GM18511 (cell line): ENCODE measurements at regions not wholly inside any gene's neighbourhood (a gene's known extent, or its start where the extent isn't known, plus 50 kb on each side); places are given as distances from the start of the nearest gene placed in this dataset.
"Not testable (repeated sequence)": the region's sequence is repeated elsewhere in the genome, so short reads cannot be mapped to it uniquely, and the experiment has no call there.

ENCODE experiments used
- ATAC-seq: cut with Tn5 transposase; IDR thresholded peaks from one replicate; pipeline ENCODE4 v1.9.1; 2021; ENCODE audit warnings: mild to moderate bottlenecking, moderate library complexity; ENCODE audit not compliant: unreplicated experiment

GRCh38 chr21:17738176-17738953, 80.8 kb downstream of the C21orf91 start:
- no peak for ATAC-seq

DNA sequence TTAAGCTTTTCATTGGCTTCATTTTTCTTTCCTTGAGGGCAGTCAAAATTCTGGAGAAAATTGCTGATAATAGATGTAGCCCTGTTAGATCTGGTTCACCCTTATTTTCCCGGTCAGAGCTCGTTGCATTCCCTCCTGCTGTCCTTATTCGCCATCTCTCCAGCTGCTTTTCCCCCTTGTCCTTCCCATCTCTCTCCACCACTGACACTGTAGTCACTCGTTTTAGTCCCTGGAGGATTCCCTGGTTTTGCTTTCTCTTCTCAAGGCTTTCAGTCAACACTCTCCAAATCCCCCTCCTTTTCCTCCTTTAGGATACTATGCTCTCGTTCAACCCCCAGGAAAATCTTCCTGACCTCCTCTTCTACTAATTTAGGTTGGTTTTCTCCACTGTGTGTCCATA, 83.1 kb downstream of the C21orf91 start:
- ATAC-seq = no peak

GRCh38 chr21:17733209-17733608, 85.9 kb downstream of the C21orf91 start:
- ATAC-seq = no peak

DNA sequence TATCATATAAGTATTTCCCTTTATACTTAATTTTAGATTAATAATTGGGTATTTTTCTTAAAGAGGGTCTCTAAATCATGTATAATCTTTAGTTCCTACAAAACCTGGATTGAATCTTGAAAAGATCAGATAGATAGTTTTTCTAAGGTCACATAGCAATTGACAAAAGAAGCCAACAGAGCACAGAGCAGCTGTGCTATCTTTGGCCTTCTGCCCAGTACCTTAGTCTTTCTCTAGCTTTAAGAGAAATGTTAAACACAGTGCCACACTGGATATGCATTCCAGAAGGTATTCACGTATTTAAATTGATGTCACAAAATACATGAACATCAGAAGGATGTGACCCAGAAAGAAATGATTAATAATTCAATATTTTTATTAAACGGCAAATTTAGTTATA, 86.8 kb downstream of the C21orf91 start:
- no peak for ATAC-seq

DNA sequence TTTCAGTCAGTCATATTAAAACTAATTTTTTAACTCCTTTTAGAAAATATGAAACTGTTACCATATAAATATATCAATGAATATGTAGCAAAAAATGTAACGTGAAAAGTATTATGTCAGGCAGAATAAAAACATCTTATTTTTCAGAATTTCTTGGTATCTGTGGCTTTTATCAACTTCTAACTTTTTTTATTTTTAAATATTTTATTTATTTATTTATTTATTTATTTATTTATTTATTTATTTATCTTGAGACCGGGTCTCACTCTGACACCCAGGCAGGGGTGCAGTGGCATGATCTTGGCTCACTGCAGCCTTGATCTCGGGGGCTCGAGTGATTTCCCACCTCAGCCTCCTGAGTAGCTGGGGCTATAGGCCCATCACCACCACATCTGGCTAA, 87.6 kb downstream of the C21orf91 start:
- ATAC-seq = no peak

DNA sequence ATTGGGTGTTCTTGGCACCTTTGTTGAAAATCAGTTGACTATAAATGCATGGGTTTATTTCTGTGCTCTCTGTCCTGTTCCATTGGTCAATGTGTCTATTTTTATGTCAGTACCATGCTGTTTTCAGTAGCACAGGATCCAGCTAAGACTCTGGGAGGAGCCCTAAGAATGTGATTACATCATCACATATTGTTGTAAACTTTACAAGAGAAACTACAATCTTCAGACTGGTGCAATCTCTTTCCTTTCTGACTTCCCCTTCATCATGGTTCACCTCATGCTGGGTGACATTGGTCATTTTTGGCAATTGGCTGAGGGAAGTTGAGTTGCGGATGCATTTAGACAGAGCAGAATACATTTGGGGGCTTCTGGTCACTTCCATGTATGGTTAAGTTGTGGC, 88.4 kb downstream of the C21orf91 start:
- ATAC-seq = no peak

DNA sequence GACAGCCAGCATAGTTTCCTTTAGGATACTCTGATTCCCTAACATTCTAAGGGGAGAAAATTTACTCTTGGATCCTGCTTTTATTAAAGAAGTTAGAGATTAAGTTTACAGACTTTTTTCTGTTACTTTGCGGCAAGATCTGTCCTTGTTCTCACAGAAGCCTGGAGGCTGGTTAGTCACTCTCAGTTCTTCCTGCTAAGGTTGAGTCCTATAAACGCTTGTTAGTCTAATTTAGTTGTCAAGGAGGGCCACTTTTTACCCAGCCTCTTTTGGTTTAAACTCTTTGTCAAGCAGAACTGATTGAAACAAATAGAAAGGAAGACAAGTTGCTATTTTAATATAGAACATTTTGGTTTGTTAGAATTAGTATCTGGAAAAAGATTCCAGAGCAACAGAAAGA, 89.7 kb downstream of the C21orf91 start:
- no peak for ATAC-seq

DNA sequence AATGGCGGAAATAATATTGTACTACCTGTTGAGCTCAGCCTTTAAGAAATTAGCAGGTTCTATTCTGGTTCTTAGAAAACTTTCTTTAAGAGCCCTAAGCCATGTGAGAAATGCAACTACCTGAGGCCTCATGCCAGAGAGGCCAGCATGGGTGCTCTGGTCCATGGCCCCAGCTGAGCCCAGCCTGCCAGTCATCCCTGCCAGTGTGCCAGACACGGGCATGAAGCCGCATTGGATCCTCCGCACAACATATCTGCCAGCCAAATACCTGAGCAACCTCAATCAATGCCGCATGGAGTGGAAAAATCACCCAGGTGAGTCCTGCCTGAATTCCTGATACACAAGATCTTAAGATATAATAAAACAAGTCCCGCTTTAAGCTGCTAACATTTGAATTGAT, 91.8 kb downstream of the C21orf91 start:
- ATAC-seq = no peak

GRCh38 chr21:17726047-17726829, 92.9 kb downstream of the C21orf91 start:
- ATAC-seq = no peak

DNA sequence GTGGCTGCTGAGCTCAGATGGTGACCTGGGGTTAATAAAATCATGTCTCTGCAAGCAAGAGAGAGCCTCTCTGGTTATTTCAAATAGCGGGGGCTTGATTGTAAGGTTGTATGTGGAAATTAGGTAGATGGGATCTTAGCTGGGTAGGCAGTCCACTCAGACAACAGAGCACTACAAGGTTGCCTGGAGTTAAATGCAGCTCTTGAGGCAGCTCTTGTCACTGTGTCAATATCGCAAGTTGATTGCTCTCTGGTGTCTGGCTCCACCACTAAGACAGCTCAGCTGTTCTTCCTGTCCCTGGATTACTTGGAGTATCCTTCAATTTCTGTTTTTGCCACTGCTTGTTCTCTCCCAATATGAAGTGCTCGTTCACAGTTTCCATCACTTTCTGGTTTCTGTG, 93.8 kb downstream of the C21orf91 start:
- ATAC-seq = no peak

DNA sequence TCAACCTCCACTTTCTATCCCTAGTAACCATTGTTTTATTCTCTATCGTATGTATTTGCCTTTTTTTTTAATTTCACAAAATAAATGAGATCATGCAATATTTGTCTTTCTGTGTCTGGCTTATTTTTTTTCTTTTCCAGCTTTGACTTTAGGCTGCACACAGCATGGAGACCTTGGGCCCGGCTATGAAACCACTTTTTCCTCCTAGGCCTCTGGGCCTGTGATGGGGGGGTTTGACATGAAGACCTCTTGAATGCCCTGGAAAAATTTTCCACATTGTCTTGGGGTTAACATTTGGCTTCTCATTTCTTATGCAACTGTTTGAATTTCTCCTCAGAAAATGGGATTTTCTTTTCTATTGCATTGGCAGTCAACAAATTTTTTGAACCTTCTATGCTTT, 100.2 kb upstream of the BTG3 start:
- no peak for ATAC-seq

DNA sequence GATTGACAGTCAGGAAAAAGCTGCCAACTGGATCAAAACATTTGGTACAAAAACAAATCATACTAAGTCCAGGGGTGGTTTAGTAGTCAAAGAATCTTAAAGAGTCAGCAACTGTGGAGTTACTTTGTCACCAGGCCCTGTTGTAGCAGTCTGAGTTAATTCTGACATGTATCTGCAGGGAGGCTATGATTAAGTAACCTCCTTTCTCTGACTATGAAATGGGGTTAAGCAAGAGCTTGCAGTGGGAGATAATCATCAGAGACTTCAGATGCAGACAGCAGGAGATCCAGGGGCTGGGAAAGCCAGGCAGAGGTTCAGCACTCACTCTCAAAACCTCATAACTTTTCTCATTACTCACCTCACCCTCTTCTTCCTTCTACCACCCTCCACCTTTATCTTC, 99.2 kb upstream of the BTG3 start:
- no peak for ATAC-seq

DNA sequence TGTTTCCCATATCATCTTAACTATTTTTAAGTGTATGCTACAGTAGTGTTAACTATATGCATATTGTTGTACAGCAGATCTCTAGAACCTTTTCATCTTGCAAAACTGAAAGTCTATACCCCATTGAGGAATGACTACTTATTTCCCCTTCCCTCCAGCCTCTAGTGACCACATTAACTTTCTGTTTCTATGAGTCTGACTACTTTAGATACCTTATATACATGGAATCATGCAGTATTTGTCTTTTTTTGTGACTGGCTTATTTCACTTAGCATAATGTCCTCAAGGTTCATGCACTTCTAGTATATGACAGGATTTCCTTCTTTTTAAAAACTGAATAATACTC, 96.5 kb upstream of the BTG3 start:
- ATAC-seq = peak; percentile 100

GRCh38 chr21:17708522-17709265, 96.0 kb upstream of the BTG3 start:
- ATAC-seq = peak; percentile 64

GRCh38 chr21:17699524-17700189, 87.0 kb upstream of the BTG3 start:
- ATAC-seq = peak; percentile 84

DNA sequence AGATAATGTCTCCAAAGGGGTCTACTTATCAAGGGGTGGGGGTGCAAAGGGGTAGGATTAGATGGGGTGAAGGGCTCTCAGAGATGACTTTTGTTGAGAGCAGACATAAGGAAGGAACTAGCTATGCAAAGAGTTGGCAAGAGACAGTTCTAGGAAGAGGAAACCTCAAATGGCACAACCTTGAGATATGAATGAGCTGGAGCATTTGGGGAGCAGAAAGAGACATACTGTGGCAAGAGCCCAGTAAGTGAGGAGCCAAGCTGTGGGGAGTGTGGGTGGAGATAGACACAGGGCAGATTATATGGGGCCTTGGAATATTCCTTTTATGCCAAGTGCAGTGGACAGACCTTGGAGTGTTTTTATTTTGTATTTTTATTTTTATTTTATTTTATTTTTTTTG, 84.8 kb upstream of the BTG3 start:
- no peak for ATAC-seq

- ATAC-seq = not testable (repeated sequence)
Measured at GRCh38 chr21:17694416-17694815, 81.7 kb upstream of the BTG3 start.

DNA sequence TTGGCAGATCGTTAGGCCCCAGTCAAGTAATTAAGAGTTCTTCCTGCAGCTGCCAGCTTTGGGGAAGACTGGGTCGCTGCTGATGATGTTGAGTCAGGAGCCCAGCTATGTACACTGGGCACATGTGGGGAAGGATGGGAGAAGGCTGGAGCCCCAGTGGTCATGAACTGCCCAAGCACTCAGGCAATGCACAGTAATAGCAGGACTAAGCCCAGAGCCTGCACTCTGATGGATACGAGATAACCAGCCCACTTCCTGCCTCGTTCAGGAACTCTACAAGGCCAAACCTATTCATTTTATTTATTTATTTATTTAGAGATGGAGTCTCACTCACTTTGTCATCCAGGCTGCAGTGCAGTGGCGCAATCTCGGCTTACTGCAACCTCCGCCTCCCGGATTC, 81.1 kb upstream of the BTG3 start:
- no peak for ATAC-seq

DNA sequence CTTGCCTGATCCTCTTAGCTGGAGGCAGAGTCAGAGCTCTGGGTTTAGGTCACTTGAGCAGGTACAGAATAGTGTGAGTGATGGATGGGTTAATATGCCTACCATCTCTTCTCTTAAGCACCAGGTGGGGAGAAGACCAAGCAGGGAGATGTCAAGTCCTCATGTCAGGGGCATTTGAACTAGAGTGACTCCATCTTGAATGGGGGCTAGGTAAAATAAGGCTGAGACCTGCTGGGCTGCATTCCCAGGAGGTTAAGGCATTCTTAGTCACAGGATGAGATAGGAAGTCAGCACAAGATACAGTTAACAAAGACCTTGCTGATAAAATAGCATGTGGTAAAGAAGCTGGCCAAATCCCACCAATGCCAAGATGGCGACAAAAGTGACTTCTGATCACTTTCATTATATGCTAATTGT, 77.4 kb upstream of the BTG3 start:
- no peak for ATAC-seq

DNA sequence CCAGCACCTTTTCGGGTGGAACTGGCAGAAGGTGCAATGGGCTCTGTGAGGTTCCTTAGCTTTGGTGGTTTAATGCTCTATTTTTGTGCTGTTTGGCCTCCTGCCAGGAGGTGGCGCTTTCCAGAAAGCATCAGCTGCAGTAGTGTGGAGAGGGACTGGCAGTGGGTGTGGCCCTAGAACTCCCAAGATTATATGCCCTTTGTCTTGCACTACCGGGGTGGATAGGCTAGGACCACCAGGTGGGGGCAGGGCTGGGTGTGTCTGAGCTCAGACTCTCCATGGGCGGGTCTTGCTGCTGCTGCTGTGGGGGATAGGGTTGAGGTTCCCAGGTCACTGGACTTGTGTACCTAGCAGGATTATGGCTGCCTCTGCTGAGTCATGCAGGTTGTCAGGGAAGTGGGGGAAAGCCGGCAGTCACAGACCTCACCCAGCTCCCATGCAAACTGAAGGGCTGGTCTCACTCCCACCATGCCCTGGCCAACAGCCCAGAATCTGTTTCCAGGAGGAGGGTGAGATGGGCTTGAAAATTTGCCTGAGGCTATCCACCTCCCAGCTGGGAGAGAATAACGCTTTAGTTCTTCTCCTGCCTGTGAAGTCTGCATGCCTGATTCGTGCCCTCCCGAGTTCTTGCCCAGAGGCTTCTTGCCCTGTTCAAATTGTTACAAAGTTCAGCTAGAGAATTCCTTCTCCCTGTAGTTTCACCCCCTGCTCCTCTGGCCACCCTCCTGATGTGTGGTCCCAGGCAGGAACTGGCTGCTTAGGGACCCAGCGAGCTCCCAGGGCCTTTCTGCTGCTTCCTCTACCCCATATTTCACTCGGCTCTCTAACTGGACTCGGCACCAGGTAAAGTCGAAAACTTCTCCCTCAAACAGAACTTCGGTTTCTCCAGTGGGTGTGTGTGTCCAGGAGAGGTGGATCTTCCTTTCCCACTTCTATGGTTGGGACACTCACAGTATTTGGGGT, 76.5 kb upstream of the BTG3 start:
- no peak for ATAC-seq
